AG20443 (cell line): ENCODE measurements at regions not wholly inside any gene's neighbourhood (a gene's known extent, or its start where the extent isn't known, plus 50 kb on each side); places are given as distances from the start of the nearest gene placed in this dataset.
A peak's percentile ranks its signal among the peaks of the same experiment; 100 is the strongest.

ENCODE experiments used
- DNase-seq: peaks from one replicate; pipeline ENCODE4 v3.0.0; 2012; ENCODE audit warnings: low spot score, mixed read lengths

DNA sequence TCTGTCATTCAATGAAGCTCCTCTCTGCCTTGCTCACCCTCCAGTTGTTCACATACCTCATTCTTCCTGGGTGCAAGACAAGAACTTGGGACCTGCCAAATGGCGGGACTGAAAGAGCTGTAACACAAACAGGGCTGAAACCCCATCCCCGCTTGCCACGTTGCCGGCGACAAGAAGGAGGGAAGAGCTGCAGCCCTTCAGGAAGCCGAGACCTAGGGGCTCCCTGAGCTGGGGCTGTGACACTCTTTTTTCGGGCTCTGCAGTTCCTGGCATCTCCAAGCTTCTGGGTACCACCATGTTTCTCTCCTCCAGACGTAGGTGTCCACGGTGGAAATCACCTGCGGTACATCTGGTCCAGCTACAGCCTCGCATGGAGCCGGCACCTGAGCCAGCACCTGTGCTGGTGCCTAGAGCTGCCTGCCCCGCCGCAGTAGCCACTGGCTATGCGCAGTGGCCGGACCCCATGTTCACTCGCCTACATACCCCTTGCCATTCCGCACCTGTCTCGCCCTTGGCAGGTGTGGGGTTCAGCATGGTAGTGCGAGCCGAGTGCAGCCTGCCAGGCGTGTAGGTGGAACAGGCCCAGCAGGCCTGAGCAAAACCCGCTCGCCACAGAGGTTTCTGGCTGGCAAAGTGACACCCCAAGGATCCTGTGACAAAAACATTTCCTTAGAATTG lies 367.0 kb upstream of the NEGR1 start:
- no peak for DNase-seq

DNA sequence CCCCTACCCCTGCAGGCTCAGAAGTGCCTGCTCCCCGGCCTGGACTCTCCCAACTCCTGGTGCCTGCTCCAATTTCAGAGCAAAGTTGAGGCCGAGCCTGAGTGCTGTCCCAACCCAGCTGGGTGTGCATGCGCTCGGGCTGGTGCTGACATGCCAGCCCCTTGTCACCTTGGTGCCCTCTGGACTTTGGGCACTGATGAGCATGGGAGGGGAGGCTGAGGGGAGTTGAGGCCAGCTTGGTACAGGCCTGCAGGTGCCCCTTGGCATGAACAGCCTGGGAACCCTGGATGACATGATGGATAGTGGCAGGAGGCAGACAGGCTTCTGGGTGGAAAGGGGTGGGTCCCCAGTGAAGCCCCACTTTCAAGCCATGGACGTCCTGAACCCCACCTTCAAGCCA lies 366.1 kb upstream of the NEGR1 start:
- no peak for DNase-seq

DNA sequence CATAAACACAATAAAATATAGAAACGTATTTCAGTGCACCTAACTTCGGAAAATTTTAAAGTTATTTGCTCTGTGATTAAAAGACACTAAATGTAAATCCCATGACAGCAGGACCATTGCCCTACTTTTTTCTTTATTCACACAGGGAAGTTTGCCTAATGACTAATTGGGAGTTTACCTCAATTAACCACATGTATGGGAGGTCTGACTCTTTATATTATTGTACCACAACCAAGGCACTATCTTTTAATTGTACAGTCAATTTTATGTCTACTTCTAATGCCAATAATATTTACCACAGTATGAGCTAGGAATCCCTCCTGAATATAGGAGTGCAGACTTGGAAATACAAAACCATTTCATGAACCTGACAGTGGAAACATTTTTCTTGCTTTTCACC lies 360.8 kb upstream of the NEGR1 start:
- DNase-seq, result no peak

DNA sequence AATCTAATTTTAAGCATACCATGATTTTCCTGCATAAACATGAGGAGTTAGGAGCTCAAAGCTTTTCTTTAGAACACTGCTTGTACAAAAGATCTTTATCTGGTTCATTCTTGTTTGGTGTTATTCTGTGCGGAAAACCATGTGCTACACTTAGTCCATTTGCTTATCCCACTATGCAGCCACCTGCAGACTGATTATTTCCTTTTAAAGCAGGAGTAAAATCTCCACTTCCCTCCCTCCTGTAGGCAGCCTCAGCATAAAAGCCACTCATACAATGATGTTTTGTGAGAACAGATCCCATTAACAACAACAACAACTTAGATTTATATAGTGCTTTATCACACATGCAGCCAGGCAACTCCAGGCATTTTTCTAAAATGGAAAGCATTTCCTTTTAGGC lies 355.3 kb upstream of the NEGR1 start:
- DNase-seq, result no peak

DNA sequence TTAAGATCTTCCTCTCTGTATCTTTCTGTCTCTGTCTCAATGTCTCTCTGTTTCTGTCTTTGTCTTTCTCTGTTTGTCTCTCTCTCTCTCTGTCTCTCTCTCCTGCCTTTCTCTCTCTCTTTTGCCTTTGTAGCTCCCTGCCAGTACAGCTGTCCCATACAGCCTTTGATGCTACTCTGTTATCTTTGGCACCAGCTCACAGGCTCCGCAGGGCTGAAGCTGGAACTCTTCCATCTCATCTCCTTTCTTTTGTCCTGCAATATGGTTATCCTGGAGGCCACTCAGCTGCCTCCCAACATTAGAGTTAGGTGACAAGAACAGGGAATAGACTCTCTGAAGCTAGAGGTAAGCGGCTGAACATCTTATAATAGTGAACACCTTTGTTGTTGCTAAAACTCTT lies 354.3 kb upstream of the NEGR1 start:
- no peak for DNase-seq

DNA sequence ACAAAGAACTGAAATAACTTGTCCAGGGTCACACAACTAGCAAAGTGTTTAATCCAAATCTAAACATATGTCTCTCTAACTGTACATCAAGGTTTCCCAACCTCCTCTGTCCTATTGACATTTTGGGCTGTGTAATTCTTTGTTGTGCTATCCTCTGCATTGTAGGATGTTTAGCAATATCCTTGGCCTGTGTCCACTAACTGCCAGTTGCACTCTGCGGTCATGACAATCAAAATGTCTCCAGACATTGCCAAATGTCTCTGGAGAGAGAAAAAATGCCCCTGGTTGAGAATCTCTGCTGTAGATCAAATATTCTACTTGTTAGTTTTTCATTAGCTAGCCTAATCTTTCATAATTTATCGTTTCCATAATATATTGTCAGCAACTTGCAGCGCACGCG lies 353.4 kb upstream of the NEGR1 start:
- DNase-seq, result no peak

DNA sequence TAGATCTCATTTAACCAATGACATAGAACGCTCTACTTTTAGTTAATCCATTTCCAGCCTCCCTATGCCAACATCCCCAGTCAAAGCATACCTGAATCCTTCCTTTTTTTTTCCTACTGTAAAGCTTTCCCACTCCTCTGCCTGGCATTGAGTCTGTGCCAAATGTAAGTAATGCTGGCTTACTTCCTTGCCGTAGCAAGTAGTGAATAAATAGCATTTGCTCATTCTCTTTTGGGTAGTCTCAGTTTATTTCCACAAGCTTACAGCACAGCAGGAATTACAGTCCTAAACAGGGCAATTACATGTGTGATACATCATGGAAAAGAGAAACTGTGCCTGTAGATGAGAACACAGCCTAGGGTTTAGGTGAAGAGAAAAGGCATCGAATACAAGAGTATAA lies 352.6 kb upstream of the NEGR1 start:
- DNase-seq, result no peak

DNA sequence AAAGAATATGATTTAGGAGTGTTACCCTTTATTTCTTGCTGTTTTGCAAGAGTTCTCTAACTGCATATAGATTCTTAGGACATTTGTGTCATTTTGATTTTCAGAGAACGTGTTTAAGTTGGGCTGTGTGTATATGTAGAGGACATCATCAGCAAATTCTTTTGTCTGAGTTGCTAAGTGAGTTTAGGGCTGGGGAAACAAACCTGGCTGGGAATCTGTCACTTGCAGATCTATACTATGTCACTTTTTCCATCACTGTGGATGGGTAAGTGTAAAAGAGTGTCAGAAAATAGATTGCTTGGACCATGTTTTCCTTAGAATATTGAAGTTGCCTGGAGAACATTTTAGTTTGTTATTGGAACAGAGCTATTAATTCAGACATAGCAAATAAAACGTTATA lies 349.1 kb upstream of the NEGR1 start:
- no peak for DNase-seq

DNA sequence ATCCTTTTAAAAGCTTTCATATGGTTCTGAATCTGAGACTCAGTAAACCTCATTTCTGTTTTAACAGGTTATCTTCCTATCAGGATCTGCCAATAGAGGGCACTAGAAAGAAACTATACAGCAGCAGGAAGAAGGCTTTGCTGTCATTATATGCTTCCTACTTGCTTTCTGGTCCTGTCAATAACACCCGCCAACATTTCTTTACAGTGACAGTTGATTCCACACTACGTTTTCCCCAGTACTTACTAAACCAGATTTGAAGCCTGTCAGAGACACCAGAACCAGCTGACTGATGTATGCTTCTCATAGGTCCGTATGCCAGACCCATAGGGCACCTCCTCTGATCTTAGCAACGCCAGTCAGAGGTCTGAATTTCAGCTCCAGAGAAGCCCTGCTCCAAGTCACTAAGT lies 341.0 kb upstream of the NEGR1 start:
- DNase-seq, result peak; percentile 44

DNA sequence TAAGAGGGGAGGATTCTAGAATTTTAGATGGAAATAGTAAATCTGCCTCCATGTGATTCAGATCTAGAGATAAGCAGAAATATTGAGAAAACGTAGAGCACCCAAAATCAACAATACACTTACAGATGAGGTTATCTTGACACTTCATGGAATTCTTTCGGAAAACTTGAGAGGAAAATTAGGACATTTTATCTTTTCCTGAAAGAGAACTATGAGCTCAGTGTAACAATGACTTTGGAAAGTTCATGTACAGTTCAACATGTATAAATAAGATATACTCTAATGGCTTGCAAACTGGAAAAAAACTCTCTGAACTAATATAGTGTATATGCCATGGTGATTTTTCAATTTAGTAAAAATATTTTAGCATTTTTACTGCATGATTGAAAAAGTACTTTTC lies 338.1 kb upstream of the NEGR1 start:
- DNase-seq, result no peak

DNA sequence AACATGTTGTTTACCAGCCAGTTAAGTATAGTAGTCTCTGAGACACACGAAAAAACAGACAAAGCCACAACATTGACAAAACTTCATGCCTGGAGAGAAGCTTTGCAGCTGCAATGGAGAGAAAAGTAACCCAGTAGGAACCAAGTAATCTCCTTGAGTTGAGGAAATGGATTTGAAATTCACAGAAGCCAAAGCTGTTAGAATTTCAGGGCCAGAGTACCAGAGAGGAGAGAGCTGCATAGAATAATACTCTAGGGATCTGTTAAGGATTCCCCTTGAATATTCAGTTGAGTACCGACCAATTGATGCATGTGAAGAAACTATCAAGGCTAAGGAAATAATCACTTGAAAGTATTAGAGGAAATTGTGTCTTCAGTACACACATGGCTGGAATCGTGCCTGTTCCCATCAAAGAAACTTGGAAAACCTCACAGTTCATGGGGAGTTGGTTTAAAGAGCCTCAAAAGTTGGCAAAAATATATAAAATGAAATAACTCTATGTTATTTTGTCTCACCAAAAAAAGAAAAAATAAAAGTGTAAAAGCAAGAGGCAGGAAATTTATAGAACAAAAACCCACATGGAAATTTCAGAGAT lies 324.0 kb upstream of the NEGR1 start:
- DNase-seq, result no peak

DNA sequence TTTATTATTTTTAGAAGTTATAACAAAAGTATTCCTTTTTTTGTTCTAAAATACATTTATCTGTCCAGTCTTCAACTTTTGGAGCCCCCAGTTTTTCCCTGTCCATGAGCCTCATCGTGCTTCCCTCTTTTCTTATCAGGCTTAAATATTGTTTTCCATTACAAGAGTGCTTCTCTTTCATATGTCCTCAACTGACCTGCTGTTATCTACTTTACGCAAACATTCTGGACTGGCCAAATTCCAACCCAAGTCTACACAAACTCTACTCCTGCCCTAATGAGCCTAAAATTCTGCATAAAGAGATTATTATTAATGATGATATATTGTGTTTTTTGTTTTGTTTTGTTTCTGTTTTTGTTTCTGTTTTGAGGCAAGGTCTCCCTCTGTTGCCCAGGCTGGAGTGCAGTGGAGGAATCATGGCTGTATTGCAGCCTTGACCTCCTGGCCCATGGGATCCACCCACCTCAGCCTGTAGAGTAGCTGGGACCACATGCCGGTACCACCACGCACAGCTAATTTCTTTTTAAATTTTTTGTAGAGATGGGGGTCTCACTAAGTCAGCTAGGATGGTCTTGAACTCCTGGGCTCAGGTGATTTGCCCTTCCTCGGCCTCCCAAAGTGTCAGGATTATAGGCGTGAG lies 318.8 kb upstream of the NEGR1 start:
- no peak for DNase-seq

DNA sequence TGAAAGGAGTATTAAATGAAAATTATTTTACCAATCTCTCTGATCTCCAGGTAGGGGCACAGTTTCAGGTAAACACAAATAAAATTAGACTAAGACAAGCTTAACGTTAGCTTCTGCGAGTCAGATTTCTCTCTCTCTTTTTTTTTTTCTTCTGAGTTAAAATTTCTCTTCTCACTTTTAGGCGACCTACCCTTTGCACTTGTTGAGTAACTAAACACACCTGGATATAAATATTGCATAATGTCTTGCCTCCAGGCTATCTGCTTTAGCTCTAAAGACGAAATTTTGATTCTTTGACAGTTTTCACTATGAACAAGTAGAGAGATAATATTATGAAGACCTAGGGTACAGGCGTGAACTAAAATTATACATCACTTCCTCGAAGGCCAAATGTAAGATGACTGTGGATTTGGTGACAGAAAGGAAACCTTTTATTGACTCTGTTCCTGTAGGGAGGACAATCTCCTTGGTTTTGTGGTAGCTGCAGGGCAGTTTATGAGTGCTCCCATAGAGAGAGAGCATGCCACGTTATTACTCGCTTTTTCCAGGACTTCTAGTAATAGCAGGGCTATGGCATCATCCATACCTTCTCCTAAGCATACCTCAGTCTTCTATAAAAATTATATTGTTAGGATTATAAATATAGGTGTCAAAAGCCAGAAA lies 303.8 kb upstream of the NEGR1 start:
- no peak for DNase-seq

DNA sequence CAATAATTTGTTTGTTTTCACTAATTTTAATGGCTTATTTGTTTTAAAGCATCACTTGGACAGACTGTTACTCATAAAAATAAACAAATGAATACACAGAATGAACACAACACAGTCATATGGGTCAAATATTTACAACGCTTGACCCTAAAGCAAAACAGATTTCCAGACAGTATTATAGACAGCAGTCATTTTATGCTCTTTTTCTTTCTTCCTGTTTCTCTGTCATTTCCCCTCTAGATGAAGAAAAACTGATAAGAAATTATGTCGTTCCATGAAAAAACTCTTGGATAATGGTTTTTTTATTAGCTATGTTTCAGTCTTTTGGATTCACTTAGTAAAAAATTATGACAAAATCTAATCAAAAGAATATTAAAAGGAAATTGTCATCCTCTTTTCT lies 297.3 kb upstream of the NEGR1 start:
- DNase-seq, result no peak

DNA sequence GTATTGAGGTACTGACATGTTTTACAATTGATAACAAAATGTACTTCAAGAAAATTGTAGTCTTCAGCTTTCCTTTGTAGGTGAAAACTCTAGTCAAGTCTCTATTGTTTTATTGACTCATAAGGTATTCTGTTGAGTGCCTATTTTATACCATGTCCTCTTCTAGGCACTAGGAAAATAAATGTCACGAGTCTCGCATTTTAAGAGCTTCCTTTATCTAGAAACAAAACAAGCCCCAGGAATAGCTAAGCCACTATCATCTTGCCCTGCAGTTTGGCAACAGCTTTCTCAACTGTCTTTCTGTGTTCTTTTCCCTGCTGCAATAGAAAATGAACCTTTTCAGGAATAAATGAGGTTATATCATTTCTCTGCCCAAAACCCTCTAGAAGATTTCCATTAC lies 288.5 kb upstream of the NEGR1 start:
- DNase-seq, result no peak

DNA sequence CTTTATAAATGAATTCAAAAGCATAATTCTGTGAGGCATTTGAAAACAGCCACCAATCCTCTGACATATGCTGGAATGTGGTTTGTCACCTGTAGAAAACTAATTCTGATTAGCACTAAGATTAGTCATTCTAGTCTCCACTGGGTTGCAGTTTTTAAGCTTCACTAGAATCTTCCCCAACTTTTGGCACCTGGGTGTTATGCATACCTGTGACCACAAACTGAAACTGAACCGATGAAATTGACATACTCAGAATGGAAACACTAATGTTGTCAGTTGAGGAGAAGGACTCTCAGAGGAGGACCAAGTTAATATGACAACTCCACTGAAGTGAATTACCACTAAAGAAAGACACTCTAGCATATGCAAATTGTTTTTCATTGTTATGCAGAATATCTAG lies 285.8 kb upstream of the NEGR1 start:
- no peak for DNase-seq

DNA sequence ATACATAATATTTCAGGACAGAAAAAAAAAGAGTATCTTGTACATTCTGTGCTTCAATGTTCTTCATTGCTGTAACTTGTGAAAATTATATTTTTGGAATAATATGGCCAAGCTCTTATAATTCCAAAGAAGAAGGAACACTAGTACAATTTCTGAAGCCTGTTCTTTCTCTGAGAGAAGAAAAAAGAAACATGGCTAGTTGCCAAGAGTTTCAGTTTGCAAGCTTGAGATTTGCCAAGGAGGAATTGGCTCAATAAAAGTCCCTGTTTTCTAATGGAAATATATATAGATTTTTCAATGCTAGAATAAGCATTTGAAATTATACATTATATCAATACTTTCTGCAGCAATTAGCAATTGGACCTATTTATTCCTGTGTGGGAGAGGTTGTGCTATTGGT lies 285.2 kb upstream of the NEGR1 start:
- no peak for DNase-seq

DNA sequence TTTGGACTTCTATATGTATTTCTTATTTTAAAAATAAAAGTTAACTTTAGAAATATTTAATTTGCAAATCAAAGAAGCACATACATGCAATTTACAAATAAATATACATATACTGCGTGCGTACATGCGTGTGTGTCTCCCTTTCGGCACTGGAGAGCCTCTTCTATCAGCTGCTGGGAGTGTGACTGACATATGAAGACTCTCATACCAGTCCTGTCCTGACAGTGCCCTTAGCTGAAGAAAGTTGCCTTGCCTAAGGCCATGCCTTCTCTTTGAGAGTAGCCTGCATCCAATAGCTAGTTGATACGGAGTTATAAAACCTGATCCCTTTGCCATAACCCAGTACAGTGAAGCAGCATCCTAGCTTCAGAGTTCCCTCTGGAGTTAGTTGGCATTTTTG lies 282.4 kb upstream of the NEGR1 start:
- no peak for DNase-seq

DNA sequence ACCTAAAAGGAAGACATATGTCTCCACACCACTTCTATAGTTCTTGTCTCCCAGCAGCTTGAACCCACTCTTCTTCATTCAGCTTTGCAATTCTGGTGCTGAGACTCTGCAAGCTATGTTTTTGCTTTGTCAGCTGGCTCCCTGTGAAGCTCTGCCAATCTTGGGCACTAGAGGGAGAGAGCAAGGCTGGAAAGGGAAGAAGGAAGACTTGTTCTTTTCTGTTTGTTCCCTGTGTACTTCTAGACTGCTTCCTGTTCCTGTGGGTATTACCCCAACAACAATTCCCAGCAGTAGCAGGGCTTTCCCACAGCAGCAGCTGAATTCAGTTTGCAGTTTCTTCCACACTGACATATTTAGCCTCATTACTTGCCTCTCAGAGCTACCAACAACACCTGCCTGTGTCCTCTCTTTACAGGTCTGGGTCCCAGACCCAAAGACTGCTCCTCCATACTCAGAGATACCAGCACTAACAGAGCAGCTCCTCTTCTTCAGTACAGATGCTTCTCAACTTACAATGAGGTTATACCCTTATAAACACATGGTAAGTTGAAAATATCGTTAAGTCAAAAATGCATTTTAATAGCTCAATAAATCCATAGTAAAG lies 275.2 kb upstream of the NEGR1 start:
- DNase-seq, result peak; percentile 41

DNA sequence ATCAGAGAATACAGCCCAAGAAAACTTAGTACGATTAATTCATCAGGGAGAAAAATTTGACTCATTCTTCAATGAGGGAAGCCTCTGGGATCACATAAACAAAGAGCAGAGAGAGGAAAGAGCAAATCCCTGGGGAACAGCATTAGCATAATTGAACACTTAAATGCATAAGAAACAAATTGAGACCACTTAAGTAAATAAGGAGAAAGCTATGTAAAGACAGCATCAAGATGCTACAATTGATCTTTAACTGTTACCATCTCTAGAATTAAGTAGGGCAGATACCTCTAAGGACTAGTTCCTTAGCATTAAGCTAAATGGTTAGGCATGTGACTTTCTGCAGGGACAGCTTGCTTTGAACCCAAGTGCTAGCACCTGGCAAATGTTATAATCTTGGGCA lies 265.1 kb upstream of the NEGR1 start:
- no peak for DNase-seq

DNA sequence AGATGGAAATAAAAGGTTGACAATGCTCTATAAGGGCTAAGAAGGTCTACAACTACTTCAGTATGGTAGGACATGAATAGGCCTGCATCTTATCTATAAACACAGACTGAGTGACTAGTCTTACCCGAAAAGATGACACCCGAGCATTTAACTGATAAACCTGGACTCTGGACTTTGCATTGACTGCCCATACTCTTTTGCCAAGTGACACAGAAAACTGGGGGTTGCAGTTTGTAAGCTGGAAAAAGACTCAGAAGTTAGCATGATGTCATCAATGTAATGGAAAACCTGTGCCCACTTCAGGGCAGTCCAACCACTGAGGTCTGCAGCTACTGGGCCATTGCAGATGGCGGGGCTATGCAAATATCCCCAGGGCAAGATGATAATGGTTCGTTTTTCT lies 258.3 kb upstream of the NEGR1 start:
- no peak for DNase-seq

DNA sequence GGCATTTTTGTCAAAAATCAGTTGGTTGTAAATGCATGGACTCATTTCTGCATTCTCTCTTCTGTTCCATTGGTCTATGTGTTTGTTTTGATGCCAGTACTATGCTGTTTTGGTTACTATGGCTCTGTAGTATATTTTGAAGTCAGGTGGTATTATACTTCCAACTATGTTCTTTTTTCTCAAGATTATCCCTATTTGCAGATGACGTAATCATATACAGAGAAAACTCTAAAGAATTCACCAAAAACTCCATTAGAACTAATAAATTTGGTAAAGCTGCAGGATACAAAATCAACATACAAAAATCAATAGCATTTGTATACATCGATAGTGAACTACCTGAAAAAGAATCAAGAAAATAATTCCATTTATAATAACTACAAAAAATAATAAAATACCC lies 253.1 kb upstream of the NEGR1 start:
- no peak for DNase-seq

DNA sequence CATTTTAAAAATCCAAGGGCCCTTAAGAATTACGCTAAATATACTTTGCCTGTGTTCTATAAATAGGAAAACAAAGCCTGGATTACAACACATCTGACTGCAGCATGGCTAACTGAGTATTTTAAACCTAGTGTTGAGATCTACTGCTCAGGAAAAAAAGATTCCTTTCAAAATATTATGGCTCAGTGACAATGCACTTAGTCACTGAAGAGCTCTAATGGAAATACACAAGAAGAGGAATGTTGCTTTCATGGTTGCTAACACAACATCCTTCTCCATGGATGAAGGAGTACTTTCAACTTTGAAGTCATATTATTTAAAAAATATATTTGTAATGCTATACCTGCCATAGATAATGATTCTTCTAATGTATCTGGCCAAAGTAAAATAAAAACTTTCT lies 248.3 kb upstream of the NEGR1 start:
- DNase-seq, result no peak
